Keratinocyte (primary cell): ENCODE measurements at regions not wholly inside any gene's neighbourhood (a gene's known extent, or its start where the extent isn't known, plus 50 kb on each side); places are given as distances from the start of the nearest gene placed in this dataset.

Experiments used
- DNase-seq: peaks from one replicate; pipeline ENCODE4 v3.0.0-alpha.2; 2011; ENCODE audit warnings: low read depth, missing footprints, low spot score
- FAIRE-seq: peaks from 2 replicates; lab custom pipeline; 2011; peaks lifted over from hg19 to GRCh38; lab: Jason Lieb, UNC
- H2AFZ ChIP-seq: 2 replicates; pipeline ENCODE4 v1.6.0; 2012; ENCODE audit warnings: low read length, control low read depth, inconsistent platforms; ENCODE audit not compliant: control insufficient read depth
- H3K27ac ChIP-seq: 2 replicates; pipeline ENCODE4 v1.5.1; 2011; ENCODE audit warnings: low read length; ENCODE audit not compliant: control insufficient read depth, insufficient read depth
- H3K27me3 ChIP-seq: 3 replicates; pipeline ENCODE4 v1.6.0; 2011; ENCODE audit warnings: low read length; ENCODE audit not compliant: control insufficient read depth, insufficient read depth; ENCODE audit errors: extremely low read depth
- H3K36me3 ChIP-seq, 2 experiments: 2 replicates in 1 of 2; 3 replicates in 1 of 2; pipeline ENCODE4 v1.5.1; 2011; ENCODE audit warnings: low read length in 2 of 2, mild to moderate bottlenecking in 1 of 2; ENCODE audit not compliant: control insufficient read depth in 2 of 2, insufficient read depth in 2 of 2; ENCODE audit errors: extremely low read depth in 1 of 2
- H3K4me1 ChIP-seq: 3 replicates; pipeline ENCODE4 v1.5.1; 2011; ENCODE audit warnings: low read length; ENCODE audit not compliant: control insufficient read depth, insufficient read depth; ENCODE audit errors: extremely low read depth
- H3K4me2 ChIP-seq: 3 replicates; pipeline ENCODE4 v1.6.0; 2011; ENCODE audit warnings: low read depth, low read length; ENCODE audit not compliant: control insufficient read depth, insufficient read depth; ENCODE audit errors: extremely low read depth
- H3K4me3 ChIP-seq, 3 experiments: fragments of 200-600 bp in 1 of 3; sonication (generic) in 1 of 3; 2 replicates in 2 of 3; 3 replicates in 1 of 3; pipeline ENCODE4 v1.5.1; 2011 to 2016; ENCODE audit warnings: low read length in 3 of 3, mild to moderate bottlenecking in 3 of 3, control low read depth in 2 of 3, inconsistent platforms in 1 of 3, low read depth in 1 of 3, mixed read lengths in 1 of 3, mixed run types in 1 of 3, moderate library complexity in 1 of 3; ENCODE audit not compliant: control insufficient read depth in 2 of 3, insufficient read depth in 2 of 3; ENCODE audit errors: extremely low read depth in 1 of 3
- H3K79me2 ChIP-seq: 2 replicates; pipeline ENCODE4 v1.6.0; 2012; ENCODE audit warnings: low read length; ENCODE audit not compliant: control insufficient read depth, insufficient read depth
- H3K9ac ChIP-seq: 3 replicates; pipeline ENCODE4 v1.6.0; 2011; ENCODE audit warnings: low read length; ENCODE audit not compliant: control insufficient read depth, insufficient read depth; ENCODE audit errors: extremely low read depth
- H3K9me1 ChIP-seq: 3 replicates; pipeline ENCODE4 v1.6.0; 2011; ENCODE audit warnings: low read length; ENCODE audit not compliant: control insufficient read depth, insufficient read depth; ENCODE audit errors: extremely low read depth
- H3K9me3 ChIP-seq: 2 replicates; pipeline ENCODE4 v1.5.1; 2012; ENCODE audit warnings: low read depth, low read length; ENCODE audit not compliant: control insufficient read depth
- H4K20me1 ChIP-seq: 3 replicates; pipeline ENCODE4 v1.6.0; 2011; ENCODE audit warnings: low read length; ENCODE audit not compliant: control insufficient read depth, insufficient read depth; ENCODE audit errors: extremely low read depth
- EZH2 ChIP-seq: IDR thresholded peaks from one replicate; pipeline ENCODE4 v1.6.1; 2012; ENCODE audit warnings: inconsistent platforms, mild to moderate bottlenecking, low read length, moderate library complexity
- dilution Hi-C: fragments of 300-500 bp; cut with MboI; formaldehyde crosslinking; loops from one replicate; pipeline ENCODE4 v1.7.0; 2020; ENCODE audit warnings: low sequenced_read_pairs; ENCODE audit not compliant: extremely low pct_ligation_motif_present
- TF ChIP-seq, protein P1 (sequence below), 3 experiments: IDR thresholded peaks in 1 of 3; conservative IDR thresholded peaks in 1 of 3; optimal IDR thresholded peaks in 1 of 3; 2 replicates in 2 of 3; 3 replicates in 1 of 3; pipeline versions ENCODE3 to v1.5.1; 2011; ENCODE audit warnings: low read length in 3 of 3, mild to moderate bottlenecking in 3 of 3, moderate library complexity in 2 of 3, control low read depth in 1 of 3, inconsistent platforms in 1 of 3; ENCODE audit not compliant: insufficient read depth in 2 of 3; ENCODE audit errors: extremely low read depth in 1 of 3

DNA sequence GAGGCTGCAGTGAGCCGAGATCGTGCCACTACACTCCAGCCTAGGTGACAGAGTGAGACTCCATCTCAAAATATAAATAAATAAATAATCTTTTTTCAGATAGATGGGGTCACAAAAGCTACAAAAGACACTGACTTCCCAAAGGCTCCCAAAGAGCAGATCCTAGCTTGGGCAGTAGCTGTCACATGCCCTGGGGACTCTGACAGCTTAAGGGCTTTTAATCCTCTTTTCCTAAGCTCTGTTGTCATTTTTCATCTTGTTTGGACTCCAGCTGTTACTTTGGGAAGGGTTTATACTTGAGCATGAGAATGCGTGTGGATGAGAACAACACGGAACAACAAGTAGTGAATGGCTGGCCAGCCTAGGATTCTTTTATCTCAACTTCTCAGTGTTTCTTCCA lies 231.7 kb downstream of the MZT1 start:
- TF ChIP-seq, protein P1, sequence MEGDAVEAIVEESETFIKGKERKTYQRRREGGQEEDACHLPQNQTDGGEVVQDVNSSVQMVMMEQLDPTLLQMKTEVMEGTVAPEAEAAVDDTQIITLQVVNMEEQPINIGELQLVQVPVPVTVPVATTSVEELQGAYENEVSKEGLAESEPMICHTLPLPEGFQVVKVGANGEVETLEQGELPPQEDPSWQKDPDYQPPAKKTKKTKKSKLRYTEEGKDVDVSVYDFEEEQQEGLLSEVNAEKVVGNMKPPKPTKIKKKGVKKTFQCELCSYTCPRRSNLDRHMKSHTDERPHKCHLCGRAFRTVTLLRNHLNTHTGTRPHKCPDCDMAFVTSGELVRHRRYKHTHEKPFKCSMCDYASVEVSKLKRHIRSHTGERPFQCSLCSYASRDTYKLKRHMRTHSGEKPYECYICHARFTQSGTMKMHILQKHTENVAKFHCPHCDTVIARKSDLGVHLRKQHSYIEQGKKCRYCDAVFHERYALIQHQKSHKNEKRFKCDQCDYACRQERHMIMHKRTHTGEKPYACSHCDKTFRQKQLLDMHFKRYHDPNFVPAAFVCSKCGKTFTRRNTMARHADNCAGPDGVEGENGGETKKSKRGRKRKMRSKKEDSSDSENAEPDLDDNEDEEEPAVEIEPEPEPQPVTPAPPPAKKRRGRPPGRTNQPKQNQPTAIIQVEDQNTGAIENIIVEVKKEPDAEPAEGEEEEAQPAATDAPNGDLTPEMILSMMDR (optimal IDR thresholded peaks at IDR 0.05 in 1 of 3, IDR thresholded peaks at IDR 0.05 in 1 of 3, conservative IDR thresholded peaks at IDR 0.05 in 1 of 3; ENCODE audit: extremely low read depth in 1 of 3, insufficient read depth in 2 of 3, low read length in 3 of 3): no peak
- no peak for TF ChIP-seq EZH2
- H3K79me2 ChIP-seq: no peaks in the 10 kb centered on the region
- no peaks in the 10 kb centered on the region for H4K20me1 ChIP-seq
- no peak overlapping the region for H3K27ac ChIP-seq
- no peak for FAIRE-seq
- H3K9me1 ChIP-seq: no peaks in the 10 kb centered on the region
- H3K36me3 ChIP-seq: no peaks in the 10 kb centered on the region
- H3K9me3 ChIP-seq: no peaks in the 10 kb centered on the region
- H3K4me1 ChIP-seq: no peaks in the 10 kb centered on the region
- no peak overlapping the region for H3K4me3 ChIP-seq
- no peak for DNase-seq
- H3K27me3 ChIP-seq: no peaks in the 10 kb centered on the region
- no peak overlapping the region for H3K4me2 ChIP-seq
- dilution Hi-C loops: no loop called here
- no peak overlapping the region for H3K9ac ChIP-seq
- H2AFZ ChIP-seq: no peak overlapping the region

GRCh38 chr13:72489751-72490150 lies 237.7 kb downstream of the MZT1 start:
- no peaks in the 10 kb centered on the region for H3K27me3 ChIP-seq
- no peak for TF ChIP-seq EZH2
- TF ChIP-seq, protein P1 (optimal IDR thresholded peaks at IDR 0.05 in 1 of 3, IDR thresholded peaks at IDR 0.05 in 1 of 3, conservative IDR thresholded peaks at IDR 0.05 in 1 of 3; ENCODE audit: extremely low read depth in 1 of 3, insufficient read depth in 2 of 3, low read length in 3 of 3): no peak
- DNase-seq (no peak), FAIRE-seq (no peak)
- H3K4me3 ChIP-seq: no peak overlapping the region
- H3K4me2 ChIP-seq: no peak overlapping the region
- dilution Hi-C loops: no loop called here
- no peaks in the 10 kb centered on the region for H3K36me3 ChIP-seq
- H3K9me3 ChIP-seq: no peaks in the 10 kb centered on the region
- no peak overlapping the region for H2AFZ ChIP-seq
- no peaks in the 10 kb centered on the region for H4K20me1 ChIP-seq
- no peaks in the 10 kb centered on the region for H3K9me1 ChIP-seq
- H3K79me2 ChIP-seq: no peaks in the 10 kb centered on the region
- no peak overlapping the region for H3K9ac ChIP-seq
- no peaks in the 10 kb centered on the region for H3K4me1 ChIP-seq
- H3K27ac ChIP-seq: no peak overlapping the region
